ENCODE measurements at regions not wholly inside any gene's neighbourhood (a gene's known extent, or its start where the extent isn't known, plus 50 kb on each side); places are given as distances from the start of the nearest gene placed in this dataset.

DNA sequence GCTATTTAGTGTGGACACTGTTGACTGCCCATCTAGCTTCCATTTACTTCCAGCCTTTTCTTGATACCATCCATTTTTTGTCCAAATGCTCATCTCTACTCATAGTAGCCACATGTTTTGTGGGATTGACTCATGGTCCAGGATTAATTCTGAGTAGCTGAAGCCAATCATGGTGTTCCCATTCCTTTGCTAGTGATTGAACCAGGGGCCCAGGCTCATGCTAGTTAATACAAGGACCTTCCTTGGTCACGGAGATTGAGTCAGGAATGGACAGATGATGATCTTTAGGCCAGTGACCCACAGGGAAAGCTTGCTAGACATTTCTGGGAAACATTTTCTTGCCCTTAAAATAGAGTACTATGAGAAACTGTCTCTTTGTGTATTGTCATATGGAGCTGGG is 272.9 kb upstream of the RIOK2 start:
- H3K36me3 ChIP-seq = no peaks in the 10 kb centered on the region
- no peak for TF ChIP-seq CTCF (IDR thresholded peaks at IDR 0.05)
- H3K27me3 ChIP-seq = no peaks in the 10 kb centered on the region
- H3K4me3 ChIP-seq = no peak overlapping the region
- H3K9me3 ChIP-seq = no peaks in the 10 kb centered on the region
- no peaks in the 10 kb centered on the region for H3K4me1 ChIP-seq
- H3K27ac ChIP-seq = no peak overlapping the region
- DNase-seq (ENCODE audit: low spot score) = no peak

- Histone ChIP-seq H3K27me3 (no peaks in the 10 kb centered on the region), H3K4me1 (no peaks in the 10 kb centered on the region), H3K27ac (no peak overlapping the region), H3K4me3 (no peak overlapping the region), H3K9me3 (no peaks in the 10 kb centered on the region), H3K36me3 (no peaks in the 10 kb centered on the region)
- DNase-seq (ENCODE audit: low spot score) = no peak
- no peak for TF ChIP-seq CTCF (IDR thresholded peaks at IDR 0.05)
These were observed 275.8 kb upstream of the RIOK2 start for GRCh38 chr5:97458851-97459250.

GRCh38 chr5:97471951-97472350 is 288.9 kb upstream of the RIOK2 start:
- TF ChIP-seq CTCF (IDR thresholded peaks at IDR 0.05) = no peak
- no peaks in the 10 kb centered on the region for H3K4me1 ChIP-seq
- DNase-seq (ENCODE audit: low spot score) = no peak
- H3K9me3 ChIP-seq = peaks cover 0 to 11% of the 10 kb centered on the region in 2 donors
- no peak overlapping the region for H3K4me3 ChIP-seq
- H3K27ac ChIP-seq = no peak overlapping the region
- H3K27me3 ChIP-seq = no peaks in the 10 kb centered on the region
- no peaks in the 10 kb centered on the region for H3K36me3 ChIP-seq

DNA sequence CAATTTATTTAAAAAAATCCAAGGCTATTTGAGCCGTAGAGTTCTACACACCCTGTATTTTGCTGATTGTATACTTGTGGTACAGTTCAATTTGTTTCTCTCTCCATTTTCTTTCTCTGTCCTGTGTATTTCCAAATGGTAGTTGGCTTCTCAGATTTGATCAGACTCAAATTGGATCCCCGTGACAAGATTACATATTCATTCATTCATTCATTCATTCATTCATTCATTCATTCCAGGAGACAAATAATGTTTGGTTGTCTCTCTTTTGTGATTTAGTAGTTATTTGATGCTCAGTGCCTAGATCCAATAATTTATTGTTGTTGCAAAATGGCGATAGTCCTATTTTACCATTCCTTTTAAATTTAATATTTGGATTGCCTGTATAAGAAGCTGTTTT is 292.8 kb upstream of the RIOK2 start:
- DNase-seq (ENCODE audit: low spot score) = no peak

DNA sequence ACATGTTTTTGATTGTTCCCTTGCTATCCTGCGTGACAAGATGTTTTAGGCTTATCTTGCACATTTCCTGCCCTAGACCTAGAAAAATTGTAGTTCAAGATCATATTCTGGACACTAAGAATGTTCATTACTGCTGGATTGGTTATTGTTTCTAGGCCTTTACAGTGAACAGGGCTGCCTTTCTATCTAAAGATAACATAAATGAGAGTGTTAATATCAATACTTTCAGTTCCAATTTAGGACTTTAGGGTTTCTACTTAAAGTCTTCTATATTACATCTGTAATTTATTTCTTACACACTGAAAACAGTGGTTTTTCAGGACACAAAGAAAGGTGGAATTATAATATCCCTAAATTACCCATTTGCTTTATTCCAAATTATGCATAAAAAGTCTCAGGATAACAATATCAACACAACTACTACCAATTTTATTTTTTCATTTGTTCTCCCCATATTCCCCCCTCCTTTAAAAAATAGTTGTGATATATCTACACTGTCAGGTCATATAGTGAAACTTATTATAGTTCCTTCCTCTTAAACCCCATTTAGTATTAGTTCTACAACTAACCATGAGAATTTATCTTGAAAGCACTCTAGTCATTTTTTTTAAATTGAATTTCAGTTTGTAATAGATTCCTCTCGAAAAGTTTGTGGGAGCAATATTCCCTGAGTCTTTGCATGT is 293.9 kb upstream of the RIOK2 start:
- H3K27ac ChIP-seq = no peak overlapping the region
- no peak for TF ChIP-seq CTCF (IDR thresholded peaks at IDR 0.05)
- H3K4me1 ChIP-seq = no peaks in the 10 kb centered on the region
- DNase-seq (ENCODE audit: low spot score) = no peak
- H3K36me3 ChIP-seq = no peaks in the 10 kb centered on the region
- no peaks in the 10 kb centered on the region for H3K9me3 ChIP-seq
- no peaks in the 10 kb centered on the region for H3K27me3 ChIP-seq
- H3K4me3 ChIP-seq = no peak overlapping the region

More for the DNA sequence above, 292.8 kb upstream of the RIOK2 start:
- no peaks in the 10 kb centered on the region for H3K27me3 ChIP-seq
- no peaks in the 10 kb centered on the region for H3K9me3 ChIP-seq
- TF ChIP-seq CTCF (IDR thresholded peaks at IDR 0.05) = no peak
- no peaks in the 10 kb centered on the region for H3K36me3 ChIP-seq
- H3K4me1 ChIP-seq = no peaks in the 10 kb centered on the region
- H3K27ac ChIP-seq = no peak overlapping the region
- H3K4me3 ChIP-seq = no peak overlapping the region

DNA sequence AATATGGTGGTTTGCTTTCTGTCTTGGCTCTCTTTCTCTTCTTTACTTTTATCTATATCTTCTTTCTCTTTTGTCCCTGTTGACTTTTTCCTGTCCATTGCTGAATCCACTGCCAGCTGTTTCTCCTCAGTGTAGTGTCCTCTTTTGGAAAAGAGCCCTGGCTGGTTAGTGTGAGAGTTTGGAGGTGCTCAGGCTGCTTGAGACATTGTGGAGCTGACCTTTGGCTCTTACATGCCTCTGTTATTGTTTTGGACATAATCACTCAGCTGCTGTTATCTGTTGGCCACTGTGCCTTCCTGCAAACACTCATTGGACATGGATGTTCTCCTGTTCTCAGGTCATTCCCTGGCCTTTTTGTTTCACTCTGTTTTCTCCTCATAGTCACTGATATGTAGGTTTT is 295.4 kb upstream of the RIOK2 start:
- Histone ChIP-seq H3K9me3 (no peaks in the 10 kb centered on the region), H3K27ac (no peak overlapping the region), H3K27me3 (no peaks in the 10 kb centered on the region), H3K4me3 (no peak overlapping the region), H3K4me1 (no peaks in the 10 kb centered on the region), H3K36me3 (no peaks in the 10 kb centered on the region)
- no peak for TF ChIP-seq CTCF (IDR thresholded peaks at IDR 0.05)
- DNase-seq (ENCODE audit: low spot score) = no peak
